ENCODE measurements at regions not wholly inside any gene's neighbourhood (a gene's known extent, or its start where the extent isn't known, plus 50 kb on each side); places are given as distances from the start of the nearest gene placed in this dataset.

DNA sequence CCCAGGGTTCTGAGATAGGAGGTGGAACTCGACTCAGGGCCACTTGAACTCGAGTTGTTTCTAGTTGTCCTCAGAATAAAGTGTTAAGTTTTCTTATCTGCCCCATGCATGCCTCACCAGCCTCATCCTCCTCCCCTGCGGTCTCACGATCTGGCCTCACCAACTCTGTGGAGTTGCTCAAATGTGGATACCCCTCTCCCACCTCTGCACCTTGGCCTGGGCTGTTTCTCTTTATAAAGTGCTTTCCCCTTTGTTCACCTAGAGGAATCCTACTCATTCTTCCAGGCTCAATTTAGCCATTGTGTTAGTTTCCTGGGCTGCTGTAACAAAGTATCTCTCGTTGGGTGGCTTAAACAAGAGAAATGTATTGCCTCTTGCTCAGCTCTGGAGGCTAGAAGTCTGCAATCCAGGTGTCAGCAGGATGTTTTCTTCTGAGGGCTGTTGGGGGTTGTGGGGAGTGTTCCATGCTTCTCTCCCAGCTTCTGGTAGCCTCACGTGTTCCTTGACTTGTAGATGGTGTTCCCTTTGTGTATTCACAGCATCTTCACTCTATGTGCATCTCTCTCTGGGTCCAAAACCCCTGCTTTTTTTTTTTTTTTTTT lies 100.7 kb downstream of the MEX3B start:
- no peak overlapping the region for H3K27ac Mint-ChIP-seq
- no peaks in the 10 kb centered on the region for H3K4me1 Mint-ChIP-seq
- DNase-seq (ENCODE audit: low spot score in 2 of 2) (no peak), ATAC-seq (no peak)
- peaks cover 2% of the 10 kb centered on the region for H3K9me3 Mint-ChIP-seq
- no peaks in the 10 kb centered on the region for H3K36me3 Mint-ChIP-seq
- no peak overlapping the region for H3K4me3 Mint-ChIP-seq

- Mint-ChIP-seq H3K36me3 (no peaks in the 10 kb centered on the region), H3K4me1 (no peaks in the 10 kb centered on the region), H3K4me3 (no peak overlapping the region), H3K9me3 (peaks cover 4% of the 10 kb centered on the region), H3K27ac (no peak overlapping the region)
- DNase-seq (ENCODE audit: low spot score in 2 of 2) (no peak), ATAC-seq (no peak)
These were observed 103.1 kb downstream of the MEX3B start for GRCh38 chr15:81942655-81943195.

DNA sequence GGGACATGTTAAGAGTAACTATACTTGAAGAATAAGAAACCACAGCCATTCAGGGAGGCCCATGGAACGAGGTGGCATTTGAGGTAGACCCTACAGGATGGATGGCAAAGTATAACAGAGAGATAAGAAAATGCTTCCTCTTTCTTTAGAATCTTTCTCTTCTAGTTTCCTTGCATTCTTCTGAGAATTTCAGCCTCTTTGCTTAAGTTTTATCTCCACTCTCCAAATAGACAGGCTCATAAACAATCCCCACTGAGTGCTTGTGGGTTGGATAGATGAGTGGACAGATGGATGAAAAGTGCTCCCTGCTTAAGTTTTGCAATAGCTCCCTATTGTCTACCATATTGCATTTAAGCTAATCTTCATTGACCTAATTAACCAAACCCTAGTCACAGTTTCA lies 103.7 kb downstream of the MEX3B start:
- Mint-ChIP-seq H3K27ac (no peak overlapping the region), H3K4me3 (no peak overlapping the region), H3K4me1 (no peaks in the 10 kb centered on the region), H3K9me3 (peaks cover 4% of the 10 kb centered on the region), H3K36me3 (no peaks in the 10 kb centered on the region)
- no peak for DNase-seq (ENCODE audit: low spot score in 2 of 2)
- ATAC-seq: no peak

GRCh38 chr15:81941479-81941878 lies 104.3 kb downstream of the MEX3B start:
- Mint-ChIP-seq H3K4me1 (no peaks in the 10 kb centered on the region), H3K4me3 (no peak overlapping the region), H3K36me3 (no peaks in the 10 kb centered on the region), H3K27ac (no peak overlapping the region), H3K9me3 (peaks cover 4% of the 10 kb centered on the region)
- no peak for DNase-seq (ENCODE audit: low spot score in 2 of 2)
- no peak for ATAC-seq

DNA sequence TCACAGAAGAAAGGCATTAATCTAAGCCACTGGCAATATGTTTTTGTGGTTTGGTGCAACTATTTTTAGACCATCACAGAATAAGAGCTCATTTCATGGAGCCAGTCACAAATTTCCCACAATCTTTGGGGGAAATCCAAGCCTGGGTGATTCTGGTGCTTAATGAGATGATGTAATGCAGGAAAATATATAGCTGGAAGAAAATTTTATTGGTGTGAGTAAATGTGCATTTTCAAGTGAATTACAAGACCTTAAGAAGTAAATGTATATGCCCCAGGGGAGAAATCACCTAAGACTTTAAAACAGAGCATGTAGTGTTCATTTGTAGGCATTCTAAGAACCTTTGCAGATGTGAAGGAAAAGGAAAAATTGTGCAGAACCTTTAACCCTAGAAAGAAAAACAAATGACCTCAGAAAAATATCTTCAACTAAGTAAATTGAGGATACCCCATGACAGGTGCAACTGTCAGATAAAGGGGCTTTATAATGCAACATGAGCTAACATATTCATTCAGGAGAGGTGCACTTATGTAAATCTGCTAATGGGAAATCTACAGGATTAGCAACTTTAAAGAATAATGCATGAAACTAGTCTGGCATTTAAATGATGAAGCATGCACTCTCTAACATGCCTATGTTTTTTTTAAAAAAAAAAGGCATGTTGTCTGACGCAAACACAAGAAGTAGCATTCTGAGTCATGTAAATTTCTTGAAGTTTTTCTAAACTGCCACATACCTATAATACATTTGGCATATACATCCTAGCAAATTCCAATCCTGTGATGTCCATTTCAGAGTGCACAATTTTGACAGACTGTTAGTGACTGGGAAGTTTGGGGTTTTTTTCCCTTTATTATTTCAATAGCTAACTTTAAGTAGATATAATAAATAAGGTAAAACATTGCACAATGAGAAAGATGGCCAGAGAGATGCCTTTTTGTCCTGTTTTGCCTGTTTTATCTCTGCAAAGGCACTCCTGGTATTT lies 105.1 kb downstream of the MEX3B start:
- Mint-ChIP-seq H3K36me3 (no peaks in the 10 kb centered on the region), H3K4me3 (no peak overlapping the region), H3K4me1 (no peaks in the 10 kb centered on the region), H3K9me3 (peaks cover 4% of the 10 kb centered on the region), H3K27ac (no peak overlapping the region)
- DNase-seq (ENCODE audit: low spot score in 2 of 2) (no peak), ATAC-seq (no peak)

DNA sequence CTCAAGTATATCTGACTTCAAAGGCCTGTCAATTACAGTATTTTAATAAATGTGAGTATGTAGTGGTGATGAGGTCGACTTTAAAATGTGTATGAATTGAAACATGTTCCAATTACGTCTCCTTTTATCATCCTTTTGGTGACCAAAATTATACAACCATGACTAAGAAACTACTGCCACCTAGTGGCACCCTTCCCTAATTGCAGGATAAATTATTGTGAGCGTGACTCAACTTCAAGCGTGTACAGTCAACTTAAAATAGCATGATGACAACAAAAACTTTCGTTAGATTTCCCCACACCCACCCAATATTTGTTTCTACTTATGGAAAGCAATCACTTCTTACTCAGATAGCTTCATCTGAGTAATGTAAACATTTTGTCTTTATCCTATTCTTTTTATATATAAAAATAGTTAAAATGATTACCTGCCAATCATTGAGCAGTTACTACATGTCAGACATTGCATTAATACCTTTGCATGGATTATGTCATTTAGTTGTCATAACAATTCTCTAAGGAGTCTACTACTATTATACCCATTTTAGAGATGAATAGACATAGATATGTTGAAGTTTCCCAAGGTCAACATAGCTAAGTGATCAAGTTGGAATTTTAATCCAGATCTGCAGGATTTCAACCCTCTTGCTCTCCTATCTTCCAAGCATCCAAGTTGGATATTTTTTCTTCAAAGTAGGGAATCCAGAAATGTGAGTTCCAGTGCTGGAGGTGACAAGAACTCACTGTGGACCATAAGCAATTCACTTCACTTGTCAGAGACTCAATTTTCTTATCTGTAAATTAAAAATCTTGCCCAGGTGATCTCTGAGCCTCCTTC lies 106.0 kb downstream of the MEX3B start:
- no peaks in the 10 kb centered on the region for H3K36me3 Mint-ChIP-seq
- no peaks in the 10 kb centered on the region for H3K4me1 Mint-ChIP-seq
- no peak overlapping the region for H3K27ac Mint-ChIP-seq
- peaks cover 4% of the 10 kb centered on the region for H3K9me3 Mint-ChIP-seq
- H3K4me3 Mint-ChIP-seq: no peak overlapping the region
- DNase-seq (ENCODE audit: low spot score in 2 of 2) (peak in 1 of 2 donors; percentile 51), ATAC-seq (no peak)

GRCh38 chr15:81937189-81937588 lies 108.6 kb downstream of the MEX3B start:
- DNase-seq (ENCODE audit: low spot score in 2 of 2) (no peak), ATAC-seq (no peak)
- Mint-ChIP-seq H3K27ac (no peak overlapping the region), H3K4me3 (no peak overlapping the region), H3K9me3 (peaks cover 4% of the 10 kb centered on the region), H3K36me3 (no peaks in the 10 kb centered on the region), H3K4me1 (no peaks in the 10 kb centered on the region)

GRCh38 chr15:81930582-81931369 lies 115.0 kb downstream of the MEX3B start:
- H3K36me3 Mint-ChIP-seq: no peaks in the 10 kb centered on the region
- H3K4me3 Mint-ChIP-seq: no peak overlapping the region

GRCh38 chr15:81929557-81929956 lies 116.3 kb downstream of the MEX3B start:
- ATAC-seq (no peak), DNase-seq (ENCODE audit: low spot score in 2 of 2) (no peak)
- no peaks in the 10 kb centered on the region for H3K9me3 Mint-ChIP-seq
- no peaks in the 10 kb centered on the region for H3K36me3 Mint-ChIP-seq
- H3K4me1 Mint-ChIP-seq: no peaks in the 10 kb centered on the region
- no peak overlapping the region for H3K27ac Mint-ChIP-seq
- H3K4me3 Mint-ChIP-seq: no peak overlapping the region

More at GRCh38 chr15:81930582-81931369, 115.0 kb downstream of the MEX3B start:
- no peaks in the 10 kb centered on the region for H3K9me3 Mint-ChIP-seq
- no peak overlapping the region for H3K27ac Mint-ChIP-seq
- H3K4me1 Mint-ChIP-seq: no peaks in the 10 kb centered on the region
- DNase-seq (ENCODE audit: low spot score in 2 of 2) (no peak), ATAC-seq (no peak)

GRCh38 chr15:81926981-81927380 lies 118.8 kb downstream of the MEX3B start:
- ATAC-seq (no peak), DNase-seq (ENCODE audit: low spot score in 2 of 2) (no peak)
- H3K4me1 Mint-ChIP-seq: no peaks in the 10 kb centered on the region
- H3K36me3 Mint-ChIP-seq: no peaks in the 10 kb centered on the region
- no peaks in the 10 kb centered on the region for H3K9me3 Mint-ChIP-seq
- H3K4me3 Mint-ChIP-seq: no peak overlapping the region
- no peak overlapping the region for H3K27ac Mint-ChIP-seq

DNA sequence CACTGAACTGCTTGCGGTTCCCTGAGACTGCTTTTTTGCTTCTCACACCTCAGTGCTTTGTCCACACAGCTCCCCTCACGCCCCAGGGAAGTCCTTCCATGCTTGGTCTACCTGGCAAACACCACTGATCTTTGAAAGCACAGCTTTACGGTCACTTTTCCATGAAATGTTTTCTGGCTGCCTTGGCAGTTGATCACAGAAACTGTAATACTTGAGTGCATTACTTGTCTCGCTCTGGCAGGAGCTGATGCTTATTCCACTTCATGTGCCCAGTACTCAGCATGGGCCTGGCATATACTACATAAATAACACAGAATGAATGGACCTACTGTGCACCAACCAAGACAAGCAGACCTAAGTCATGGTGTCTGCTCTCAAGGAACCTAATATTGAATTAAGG lies 121.1 kb downstream of the MEX3B start:
- Mint-ChIP-seq H3K27ac (no peak overlapping the region), H3K36me3 (no peaks in the 10 kb centered on the region), H3K4me3 (no peak overlapping the region), H3K4me1 (no peaks in the 10 kb centered on the region), H3K9me3 (peaks cover 5% of the 10 kb centered on the region)
- DNase-seq (ENCODE audit: low spot score in 2 of 2): no peak
- no peak for ATAC-seq

- no peak overlapping the region for H3K27ac Mint-ChIP-seq
- no peaks in the 10 kb centered on the region for H3K4me1 Mint-ChIP-seq
- ATAC-seq (no peak), DNase-seq (ENCODE audit: low spot score in 2 of 2) (no peak)
- H3K9me3 Mint-ChIP-seq: peaks cover 5% of the 10 kb centered on the region
- no peak overlapping the region for H3K4me3 Mint-ChIP-seq
- no peaks in the 10 kb centered on the region for H3K36me3 Mint-ChIP-seq
These were observed 122.1 kb downstream of the MEX3B start for GRCh38 chr15:81923561-81924350.

- DNase-seq (ENCODE audit: low spot score in 2 of 2) (no peak), ATAC-seq (no peak)
- no peaks in the 10 kb centered on the region for H3K4me1 Mint-ChIP-seq
- H3K9me3 Mint-ChIP-seq: peaks cover 5% of the 10 kb centered on the region
- H3K36me3 Mint-ChIP-seq: no peaks in the 10 kb centered on the region
- no peak overlapping the region for H3K27ac Mint-ChIP-seq
- H3K4me3 Mint-ChIP-seq: no peak overlapping the region
These were observed 123.7 kb downstream of the MEX3B start for GRCh38 chr15:81922143-81922542.

DNA sequence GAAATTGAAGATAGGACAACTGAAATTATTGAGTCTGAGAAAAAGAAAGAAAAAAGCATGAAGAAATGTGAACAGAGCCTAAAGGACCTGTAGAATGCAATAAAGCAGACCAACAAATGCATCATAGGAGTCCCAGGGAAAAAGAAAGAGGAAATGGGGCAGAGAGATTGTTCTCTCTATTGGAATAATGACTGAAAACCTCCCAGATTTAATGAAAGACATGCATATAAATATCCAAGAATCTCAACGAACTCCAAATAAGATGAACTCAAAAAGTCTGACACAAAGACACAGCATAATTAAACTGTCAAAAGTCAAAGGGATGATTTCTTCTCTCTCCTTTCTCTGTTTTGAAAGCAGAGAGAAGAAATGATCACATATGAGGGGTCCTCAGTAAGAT lies 124.7 kb downstream of the MEX3B start:
- H3K4me1 Mint-ChIP-seq: no peaks in the 10 kb centered on the region
- ATAC-seq: no peak
- DNase-seq (ENCODE audit: low spot score in 2 of 2): no peak
- H3K27ac Mint-ChIP-seq: no peak overlapping the region
- H3K9me3 Mint-ChIP-seq: peaks cover 5% of the 10 kb centered on the region
- H3K4me3 Mint-ChIP-seq: no peak overlapping the region
- H3K36me3 Mint-ChIP-seq: no peaks in the 10 kb centered on the region

All from stimulated activated effector memory CD8-positive, alpha-beta T cell treated with anti-CD3 and anti-CD28 coated beads, Interleukin-12 subunit alpha, Interleukin-12 subunit beta, amount 100 ng/mL, for 72 hours (primary cell).